Neural progenitor cell (in vitro differentiated cells): ENCODE measurements at regions not wholly inside any gene's neighbourhood (a gene's known extent, or its start where the extent isn't known, plus 50 kb on each side); places are given as distances from the start of the nearest gene placed in this dataset.

ENCODE experiments used
- DNase-seq: peaks from one replicate; pipeline ENCODE4 v3.0.0-alpha.2; 2016; ENCODE audit warnings: low spot score
- H2AFZ ChIP-seq: fragments of 200-600 bp; sonication (generic); replicated peaks from 2 replicates; pipeline ENCODE4 v1.6.1; 2016; ENCODE audit warnings: antibody characterized with exemption
- H3F3A ChIP-seq: fragments of 200-600 bp; sonication (generic); 2 replicates; pipeline ENCODE4 v1.6.1; 2016; ENCODE audit warnings: antibody characterized with exemption, low read depth
- H3K27ac ChIP-seq: fragments of 200-600 bp; sonication (generic); 2 replicates; pipeline ENCODE4 v1.5.1; 2016; ENCODE audit warnings: mild to moderate bottlenecking
- H3K27me3 ChIP-seq: fragments of 200-600 bp; sonication (generic); 2 replicates; pipeline ENCODE4 v1.6.1; 2016; ENCODE audit warnings: mild to moderate bottlenecking, moderate library complexity
- H3K36me3 ChIP-seq: fragments of 200-600 bp; sonication (generic); 2 replicates; pipeline ENCODE4 v1.5.1; 2016
- H3K4me1 ChIP-seq: fragments of 200-600 bp; sonication (generic); 2 replicates; pipeline ENCODE4 v1.6.1; 2016; ENCODE audit warnings: mixed run types
- H3K4me2 ChIP-seq: fragments of 200-600 bp; sonication (generic); 2 replicates; pipeline ENCODE4 v1.6.1; 2016
- H3K4me3 ChIP-seq: fragments of 200-600 bp; sonication (generic); 2 replicates; pipeline ENCODE4 v1.5.1; 2016
- H3K79me2 ChIP-seq: fragments of 200-600 bp; sonication (generic); 2 replicates; pipeline ENCODE4 v1.6.1; 2016; ENCODE audit warnings: low read depth
- H3K9ac ChIP-seq: fragments of 200-600 bp; sonication (generic); 2 replicates; pipeline ENCODE4 v1.6.1; 2016
- H3K9me3 ChIP-seq: fragments of 200-600 bp; sonication (generic); 2 replicates; pipeline ENCODE4 v1.5.1; 2016; ENCODE audit warnings: low read depth
- H4K20me1 ChIP-seq: fragments of 200-600 bp; sonication (generic); 2 replicates; pipeline ENCODE4 v1.6.1; 2016; ENCODE audit warnings: low read depth
- H3K27ac Mint-ChIP-seq: 3 replicates; pipeline ENCODE4 v1.8.0; 2021; ENCODE audit warnings: mixed read lengths
- H3K27me3 Mint-ChIP-seq: 2 replicates; pipeline ENCODE4 v1.8.0; 2022; ENCODE audit warnings: low read depth, mild to moderate bottlenecking, inconsistent platforms, moderate library complexity, mixed read lengths; ENCODE audit not compliant: insufficient read depth
- H3K36me3 Mint-ChIP-seq: 3 replicates; pipeline ENCODE4 v1.8.0; 2021; ENCODE audit warnings: mixed read lengths
- H3K4me1 Mint-ChIP-seq: 3 replicates; pipeline ENCODE4 v1.8.0; 2021; ENCODE audit warnings: mixed read lengths
- H3K4me3 Mint-ChIP-seq: 3 replicates; pipeline ENCODE4 v1.8.0; 2021; ENCODE audit warnings: mild to moderate bottlenecking, moderate library complexity, mixed read lengths
- H3K9me3 Mint-ChIP-seq: 3 replicates; pipeline ENCODE4 v1.8.0; 2020; ENCODE audit warnings: mixed read lengths
- CTCF ChIP-seq: fragments of 200-600 bp; sonication (generic); IDR thresholded peaks from 2 replicates; pipeline ENCODE4 v1.5.1; 2017; ENCODE audit warnings: antibody characterized with exemption, mild to moderate bottlenecking
- EZH2 ChIP-seq: fragments of 200-600 bp; sonication (generic); IDR thresholded peaks from 2 replicates; pipeline ENCODE4 v1.6.1; 2017; ENCODE audit warnings: antibody characterized with exemption, mild to moderate bottlenecking, moderate library complexity
- EZH2phosphoT487 ChIP-seq: fragments of 200-600 bp; sonication (generic); IDR thresholded peaks from 2 replicates; pipeline ENCODE4 v1.6.1; 2017; ENCODE audit warnings: antibody characterized with exemption

GRCh38 chr10:105921348-105921747 is 1243.2 kb downstream of the SORCS1 start:
- TF ChIP-seq EZH2 (no peak), EZH2phosphoT487 (no peak), CTCF (no peak)
- no peak overlapping the region for H3K27ac Mint-ChIP-seq
- Histone ChIP-seq H4K20me1 (no peaks in the 10 kb centered on the region), H3K27ac (no peak overlapping the region), H3K4me2 (no peak overlapping the region), H3K4me1 (peaks cover 25% of the 10 kb centered on the region), H3K79me2 (no peaks in the 10 kb centered on the region), H3K36me3 (no peaks in the 10 kb centered on the region), H3K4me3 (no peak overlapping the region), H3K9ac (no peak overlapping the region), H3K9me3 (no peaks in the 10 kb centered on the region), H2AFZ (no peak overlapping the region), H3F3A (peaks cover 5% of the 10 kb centered on the region), H3K27me3 (no peaks in the 10 kb centered on the region)
- no peak for DNase-seq
- H3K4me3 Mint-ChIP-seq: no peak overlapping the region
- peaks cover 14% of the 10 kb centered on the region for H3K9me3 Mint-ChIP-seq
- H3K27me3 Mint-ChIP-seq: peaks cover 3% of the 10 kb centered on the region
- H3K36me3 Mint-ChIP-seq: peaks cover 1% of the 10 kb centered on the region
- H3K4me1 Mint-ChIP-seq: peaks cover 39% of the 10 kb centered on the region

GRCh38 chr10:105914432-105914831 is 1250.1 kb downstream of the SORCS1 start:
- Histone ChIP-seq H3F3A (no peaks in the 10 kb centered on the region), H3K9me3 (no peaks in the 10 kb centered on the region), H3K27me3 (no peaks in the 10 kb centered on the region), H4K20me1 (no peaks in the 10 kb centered on the region), H3K4me1 (peaks cover 13% of the 10 kb centered on the region), H3K36me3 (no peaks in the 10 kb centered on the region), H3K4me3 (no peak overlapping the region), H3K79me2 (no peaks in the 10 kb centered on the region), H3K9ac (no peak overlapping the region), H2AFZ (no peak overlapping the region), H3K4me2 (no peak overlapping the region), H3K27ac (no peak overlapping the region)
- no peak for TF ChIP-seq CTCF
- no peak for TF ChIP-seq EZH2phosphoT487
- no peak for TF ChIP-seq EZH2
- Mint-ChIP-seq H3K9me3 (peaks cover 4% of the 10 kb centered on the region), H3K4me3 (no peak overlapping the region), H3K27ac (no peak overlapping the region), H3K4me1 (peaks cover 15% of the 10 kb centered on the region), H3K36me3 (no peaks in the 10 kb centered on the region), H3K27me3 (no peaks in the 10 kb centered on the region)
- no peak for DNase-seq

- peaks cover 4% of the 10 kb centered on the region for H3K4me1 Mint-ChIP-seq
Measured at GRCh38 chr10:105908701-105909100, 1255.8 kb downstream of the SORCS1 start.

More at GRCh38 chr10:105908701-105909100, 1255.8 kb downstream of the SORCS1 start:
- TF ChIP-seq EZH2 (no peak), CTCF (no peak), EZH2phosphoT487 (no peak)
- no peaks in the 10 kb centered on the region for H3F3A ChIP-seq
- H3K9me3 ChIP-seq: no peaks in the 10 kb centered on the region
- no peaks in the 10 kb centered on the region for H3K27me3 ChIP-seq
- no peak for DNase-seq
- no peak overlapping the region for H3K4me3 ChIP-seq
- no peak overlapping the region for H3K9ac ChIP-seq
- peaks cover 11% of the 10 kb centered on the region for H3K4me1 ChIP-seq
- no peak overlapping the region for H2AFZ ChIP-seq
- no peak overlapping the region for H3K27ac ChIP-seq
- H3K79me2 ChIP-seq: no peaks in the 10 kb centered on the region
- no peak overlapping the region for H3K27ac Mint-ChIP-seq
- no peak overlapping the region for H3K4me2 ChIP-seq
- no peaks in the 10 kb centered on the region for H3K9me3 Mint-ChIP-seq
- H3K36me3 Mint-ChIP-seq: no peaks in the 10 kb centered on the region
- H3K27me3 Mint-ChIP-seq: no peaks in the 10 kb centered on the region
- no peaks in the 10 kb centered on the region for H3K36me3 ChIP-seq
- H3K4me3 Mint-ChIP-seq: no peak overlapping the region
- no peaks in the 10 kb centered on the region for H4K20me1 ChIP-seq
